ENCODE measurements at regions not wholly inside any gene's neighbourhood (a gene's known extent, or its start where the extent isn't known, plus 50 kb on each side); places are given as distances from the start of the nearest gene placed in this dataset.

DNA sequence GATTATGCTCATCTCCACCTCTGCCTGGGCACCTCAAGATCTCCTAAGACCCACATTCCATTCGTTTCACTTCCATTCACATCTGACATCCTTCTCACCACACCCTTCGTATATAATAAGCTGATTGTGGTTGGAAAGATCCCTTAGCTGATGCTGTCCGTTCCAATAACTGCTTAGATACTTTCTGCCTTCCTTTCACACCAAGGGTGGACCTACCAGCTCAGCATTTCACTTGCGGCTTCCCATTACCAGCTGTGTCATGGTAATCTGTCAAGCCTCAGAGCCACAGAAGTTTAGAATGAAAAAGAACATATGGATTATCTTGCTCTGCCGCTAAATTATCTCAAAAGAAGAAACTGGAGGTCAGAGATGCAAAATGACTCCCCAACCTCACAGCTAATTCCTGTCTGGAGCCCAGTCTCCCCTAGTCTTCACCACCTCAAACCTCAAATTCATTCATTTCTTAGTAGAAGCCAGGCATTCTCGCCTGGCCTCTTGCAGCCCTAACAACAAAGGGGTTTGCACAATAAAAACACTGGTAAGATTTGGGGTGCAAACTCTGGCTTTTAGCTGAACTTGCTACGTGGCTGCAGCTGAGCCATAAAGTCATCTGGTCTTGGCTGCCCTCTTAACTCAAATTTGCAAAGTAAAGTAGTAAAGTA is 182.8 kb upstream of the HS3ST3A1 start:
- TF ChIP-seq ATF3 (IDR thresholded peaks at IDR 0.05; ENCODE audit: insufficient read depth, low read depth, low read length) = no peak
- no peak for TF ChIP-seq SIN3A (conservative IDR thresholded peaks at IDR 0.05 in 1 of 2, IDR thresholded peaks at IDR 0.05 in 1 of 2; ENCODE audit: low read depth in 1 of 2, low read length in 2 of 2)
- TF ChIP-seq SP1 (IDR thresholded peaks at IDR 0.05; ENCODE audit: low read depth, low read length) = no peak
- no peak for TF ChIP-seq POLR2A (IDR thresholded peaks at IDR 0.05; ENCODE audit: control extremely low read depth in 1 of 2, low read depth in 2 of 2, low read length in 2 of 2)
- no peak for TF ChIP-seq POLR2AphosphoS5 (IDR thresholded peaks at IDR 0.05; ENCODE audit: low read depth, low read length)
- no peak for TF ChIP-seq FOSL1 (IDR thresholded peaks at IDR 0.05; ENCODE audit: insufficient read depth, low read depth, low read length)
- TF ChIP-seq TCF12 (IDR thresholded peaks at IDR 0.05; ENCODE audit: low read depth, low read length) = no peak

Measured in H1 (cell line).